ENCODE measurements at regions not wholly inside any gene's neighbourhood (a gene's known extent, or its start where the extent isn't known, plus 50 kb on each side); places are given as distances from the start of the nearest gene placed in this dataset.

- TF ChIP-seq CTCF (IDR thresholded peaks at IDR 0.05; ENCODE audit: control extremely low read depth in 1 of 3, insufficient read depth in 1 of 3, low read depth in 1 of 3, low read length in 3 of 3) = no peak
- no peak for TF ChIP-seq KDM1A (IDR thresholded peaks at IDR 0.05; ENCODE audit: borderline replicate concordance, low read length)
- no peak for TF ChIP-seq POLR2AphosphoS5 (IDR thresholded peaks at IDR 0.05; ENCODE audit: low read depth, low read length)
- no peak for TF ChIP-seq RFX5 (IDR thresholded peaks at IDR 0.05; ENCODE audit: borderline replicate concordance, low read depth, low read length)
- no peak for TF ChIP-seq BRCA1 (IDR thresholded peaks at IDR 0.05; ENCODE audit: low read depth, low read length)
- TF ChIP-seq TCF12 (IDR thresholded peaks at IDR 0.05; ENCODE audit: low read depth, low read length) = no peak
- TF ChIP-seq JUND (IDR thresholded peaks at IDR 0.05; ENCODE audit: low read length) = no peak
- TF ChIP-seq MAX (IDR thresholded peaks at IDR 0.05) = no peak
- no peak for TF ChIP-seq CREB1 (IDR thresholded peaks at IDR 0.05)
- TF ChIP-seq CBX5 (IDR thresholded peaks at IDR 0.05; ENCODE audit: low read depth, low read length) = no peak
- TF ChIP-seq EP300 (IDR thresholded peaks at IDR 0.05; ENCODE audit: borderline replicate concordance in 1 of 2, low read depth in 2 of 2, low read length in 2 of 2) = no peak
- TF ChIP-seq SUZ12 (IDR thresholded peaks at IDR 0.05; ENCODE audit: low read length) = no peak
- no peak for TF ChIP-seq ATF2 (IDR thresholded peaks at IDR 0.05; ENCODE audit: low read length)
These were observed 124.8 kb upstream of the LMO4 start for GRCh38 chr1:87203904-87204303.
